Thymus (tissue), 11 donors: ENCODE measurements at regions not wholly inside any gene's neighbourhood (a gene's known extent, or its start where the extent isn't known, plus 50 kb on each side); places are given as distances from the start of the nearest gene placed in this dataset.

ENCODE experiments used
- DNase-seq, 9 donors: peaks; one replicate each; pipeline ENCODE4 v3.0.0-alpha.2; 2013; ENCODE audit warnings: low spot score in 9 of 9, low read depth in 6 of 9, missing footprints in 1 of 9
- H3K27ac ChIP-seq, 2 donors: one replicate each; pipeline ENCODE4 v1.5.1; 2013; ENCODE audit warnings: control low read depth in 1 of 2, low read depth in 1 of 2, low read length in 1 of 2, mild to moderate bottlenecking in 1 of 2, moderate library complexity in 1 of 2
- H3K27me3 ChIP-seq, 2 donors: one replicate each; pipeline ENCODE4 v1.5.1; 2013; ENCODE audit warnings: low read length in 1 of 2; ENCODE audit not compliant: control insufficient read depth in 2 of 2, insufficient read depth in 1 of 2
- H3K36me3 ChIP-seq, 2 donors: one replicate each; pipeline ENCODE4 v1.5.1; 2013; ENCODE audit warnings: low read length in 1 of 2, mild to moderate bottlenecking in 1 of 2, moderate library complexity in 1 of 2; ENCODE audit not compliant: control insufficient read depth in 2 of 2, insufficient read depth in 2 of 2
- H3K4me1 ChIP-seq, 2 donors: one replicate each; pipeline ENCODE4 v1.5.1; 2013; ENCODE audit warnings: low read length in 2 of 2; ENCODE audit not compliant: control insufficient read depth in 2 of 2, insufficient read depth in 2 of 2
- H3K4me3 ChIP-seq, 2 donors: one replicate each; pipeline ENCODE4 v1.5.1; 2013; ENCODE audit warnings: low read length in 2 of 2, control low read depth in 1 of 2, mild to moderate bottlenecking in 1 of 2
- H3K9me3 ChIP-seq, 2 donors: one replicate each; pipeline ENCODE4 v1.5.1; 2013; ENCODE audit warnings: low read length in 1 of 2, mild to moderate bottlenecking in 1 of 2; ENCODE audit not compliant: control insufficient read depth in 2 of 2, insufficient read depth in 1 of 2
- WGBS: extraction: QIAGEN DNeasy Blood & Tissue Kit; methylation state at CpG from one replicate; pipeline ENCODE4 v1.1.7; 2013; 5-methylcytosine and 5-hydroxymethylcytosine counted together
- donor health status: healthy.

DNA sequence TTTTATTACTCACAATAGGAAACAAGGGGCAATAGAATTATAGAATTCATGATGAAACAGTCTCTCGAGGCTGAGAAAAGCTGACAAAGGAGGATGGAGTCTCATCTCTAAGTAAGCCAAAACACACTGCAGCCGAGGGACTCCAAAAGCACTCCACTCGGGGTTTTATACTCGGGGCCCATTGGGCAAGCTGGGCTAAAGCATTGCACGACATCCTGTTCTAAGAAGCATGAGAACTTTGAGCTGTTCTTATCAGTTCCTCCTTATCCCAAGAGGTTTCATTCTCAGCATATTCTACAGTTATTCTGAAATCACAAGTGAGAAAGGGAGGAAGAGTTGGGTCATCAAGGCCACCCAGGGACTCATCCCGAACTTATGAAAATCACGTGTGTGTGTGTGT is 1475.5 kb downstream of the PCDH18 start:
- Histone ChIP-seq H3K36me3 (no peaks in the 10 kb centered on the region), H3K27ac (no peak overlapping the region), H3K27me3 (no peaks in the 10 kb centered on the region), H3K4me3 (no peak overlapping the region), H3K9me3 (no peaks in the 10 kb centered on the region), H3K4me1 (no peaks in the 10 kb centered on the region)
- no peak for DNase-seq
- 92% methylated on average over 7 of the region's 7 CpGs for WGBS

DNA sequence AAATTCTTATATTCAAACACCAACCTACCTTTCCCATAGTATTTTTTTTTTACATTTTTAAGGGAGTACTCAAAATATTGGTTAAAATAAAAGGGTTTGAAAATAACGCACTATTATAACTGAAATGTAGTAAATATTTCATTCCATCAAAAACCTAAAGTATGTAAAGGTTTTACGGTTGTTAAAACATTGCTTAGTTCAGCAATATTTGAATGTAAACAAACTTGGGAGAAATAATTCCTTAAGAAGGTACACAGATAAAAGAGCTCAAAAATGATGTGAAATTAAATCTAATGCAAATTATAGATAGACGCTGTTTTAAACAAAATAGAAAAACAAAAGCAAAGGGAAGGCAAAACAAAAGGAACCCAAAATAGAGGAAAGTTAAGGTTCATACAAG is 1476.9 kb downstream of the PCDH18 start:
- H3K4me3 ChIP-seq = no peak overlapping the region
- no peak overlapping the region for H3K27ac ChIP-seq
- no peak for DNase-seq
- no peaks in the 10 kb centered on the region for H3K27me3 ChIP-seq
- no peaks in the 10 kb centered on the region for H3K4me1 ChIP-seq
- no peaks in the 10 kb centered on the region for H3K9me3 ChIP-seq
- no peaks in the 10 kb centered on the region for H3K36me3 ChIP-seq
- WGBS = 98% methylated on average over 3 of the region's 3 CpGs

DNA sequence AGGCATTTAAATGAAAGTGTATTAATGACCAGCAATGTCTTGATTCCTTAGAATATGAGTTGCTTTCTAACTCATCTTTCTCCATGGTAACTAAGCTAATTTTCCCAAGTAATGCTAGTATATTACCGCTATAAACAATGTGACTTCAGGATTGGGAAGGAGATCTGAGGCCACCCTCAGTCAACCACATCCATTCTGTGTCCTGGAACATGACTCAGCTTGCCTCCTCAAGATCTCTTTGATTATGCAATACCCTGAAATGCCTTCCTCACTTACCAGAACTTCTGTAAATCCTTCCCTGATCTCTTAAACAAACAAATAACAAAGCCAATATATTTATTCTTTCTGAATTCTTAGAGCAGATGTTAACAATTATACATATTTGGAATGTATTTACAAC is 1495.5 kb downstream of the PCDH18 start:
- no peak overlapping the region for H3K4me3 ChIP-seq
- no peak overlapping the region for H3K27ac ChIP-seq
- 88% methylated on average over 1 of the region's 1 CpG for WGBS
- no peaks in the 10 kb centered on the region for H3K36me3 ChIP-seq
- no peaks in the 10 kb centered on the region for H3K27me3 ChIP-seq
- H3K4me1 ChIP-seq = no peaks in the 10 kb centered on the region
- DNase-seq = no peak
- H3K9me3 ChIP-seq = no peaks in the 10 kb centered on the region

GRCh38 chr4:136032391-136032790 is 1499.9 kb downstream of the PCDH18 start:
- H3K36me3 ChIP-seq = no peaks in the 10 kb centered on the region
- no peak for DNase-seq
- no peaks in the 10 kb centered on the region for H3K4me1 ChIP-seq
- H3K27me3 ChIP-seq = no peaks in the 10 kb centered on the region
- H3K9me3 ChIP-seq = no peaks in the 10 kb centered on the region
- H3K4me3 ChIP-seq = no peak overlapping the region
- no peak overlapping the region for H3K27ac ChIP-seq
- WGBS = 88% methylated on average over 1 of the region's 1 CpG

- no peaks in the 10 kb centered on the region for H3K36me3 ChIP-seq
- no peaks in the 10 kb centered on the region for H3K4me1 ChIP-seq
- peaks cover 0 to 3% of the 10 kb centered on the region in 2 donors for H3K9me3 ChIP-seq
- no peak overlapping the region for H3K27ac ChIP-seq
- no peak overlapping the region for H3K4me3 ChIP-seq
- H3K27me3 ChIP-seq = no peaks in the 10 kb centered on the region
- DNase-seq = no peak
- WGBS = 0% methylated on average over 2 of the region's 2 CpGs
Observed at GRCh38 chr4:136025540-136025939, 1506.8 kb downstream of the PCDH18 start.

DNA sequence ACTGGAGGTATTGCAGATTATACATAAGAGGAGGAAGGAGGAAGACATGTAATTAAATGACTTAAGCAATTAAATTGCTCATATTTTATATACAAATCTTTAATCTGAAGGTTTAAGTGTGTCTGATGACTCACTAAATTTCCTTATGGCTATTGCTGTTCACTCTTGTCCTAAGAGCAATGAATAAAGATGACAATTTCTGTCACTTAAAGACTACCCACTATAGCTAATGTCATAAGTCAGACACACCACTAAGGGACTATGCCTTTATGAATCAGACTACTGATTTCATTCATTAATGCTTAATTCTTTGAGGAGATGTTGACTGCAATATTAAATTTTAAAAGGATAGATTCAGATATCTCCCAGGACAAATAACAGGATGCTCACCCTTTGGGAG is 1514.7 kb downstream of the PCDH18 start:
- no peak overlapping the region for H3K4me3 ChIP-seq
- H3K9me3 ChIP-seq = peaks cover 0 to 4% of the 10 kb centered on the region in 2 donors
- H3K27ac ChIP-seq = no peak overlapping the region
- DNase-seq = no peak
- H3K27me3 ChIP-seq = no peaks in the 10 kb centered on the region
- H3K36me3 ChIP-seq = no peaks in the 10 kb centered on the region
- no peaks in the 10 kb centered on the region for H3K4me1 ChIP-seq

DNA sequence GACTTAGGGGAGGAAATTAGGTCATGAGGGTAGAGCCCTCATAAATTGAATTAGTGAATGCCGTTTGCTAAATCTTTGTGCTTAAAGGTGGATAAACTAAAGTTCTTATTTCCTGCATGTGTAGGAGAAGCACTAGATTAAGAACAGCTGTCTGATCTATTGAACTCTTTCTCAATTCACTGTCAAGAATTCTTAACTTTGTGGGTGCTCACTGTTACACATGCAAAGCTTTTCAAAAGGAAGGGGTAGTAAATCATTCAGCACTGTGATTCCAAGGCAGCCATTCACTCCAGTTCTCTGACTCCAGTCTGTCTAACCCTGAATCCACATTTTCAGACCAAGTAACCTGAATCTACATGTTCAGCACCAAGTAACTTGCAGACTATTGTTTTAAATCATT is 1520.1 kb downstream of the PCDH18 start:
- DNase-seq = no peak
- Histone ChIP-seq H3K4me1 (no peaks in the 10 kb centered on the region), H3K4me3 (no peak overlapping the region), H3K9me3 (peaks cover 1 to 16% of the 10 kb centered on the region in 2 donors), H3K27ac (no peak overlapping the region), H3K36me3 (no peaks in the 10 kb centered on the region), H3K27me3 (no peaks in the 10 kb centered on the region)
- 83% methylated on average over 1 of the region's 1 CpG for WGBS

- no peak for DNase-seq
- WGBS = 94% methylated on average over 6 of the region's 6 CpGs
- Histone ChIP-seq H3K9me3 (peaks cover 1 to 16% of the 10 kb centered on the region in 2 donors), H3K36me3 (no peaks in the 10 kb centered on the region), H3K4me1 (no peaks in the 10 kb centered on the region), H3K27ac (no peak overlapping the region), H3K4me3 (no peak overlapping the region), H3K27me3 (no peaks in the 10 kb centered on the region)
Observed at GRCh38 chr4:136009258-136009832, 1522.9 kb downstream of the PCDH18 start.

DNA sequence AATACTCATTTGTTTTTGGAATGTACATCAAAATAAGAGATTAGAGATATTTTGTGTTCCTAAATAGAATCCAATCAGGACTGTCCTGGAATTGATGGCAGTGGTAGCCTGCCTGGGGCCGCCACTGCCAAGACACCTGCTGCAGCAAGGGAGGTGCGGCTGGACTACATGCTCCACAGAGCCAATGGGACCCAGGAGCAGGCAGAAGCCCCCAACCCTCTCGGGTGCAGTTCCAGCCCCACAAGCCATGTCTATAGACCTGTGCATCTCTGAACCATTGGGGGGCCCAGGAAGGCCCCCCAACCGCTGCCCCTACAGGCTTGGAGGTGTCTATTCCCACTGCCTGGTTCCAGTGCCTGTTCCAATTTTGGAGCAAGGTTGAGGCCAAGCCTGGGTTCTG is 1524.3 kb downstream of the PCDH18 start:
- WGBS = 69% methylated on average over 4 of the region's 4 CpGs
- DNase-seq = no peak

DNA sequence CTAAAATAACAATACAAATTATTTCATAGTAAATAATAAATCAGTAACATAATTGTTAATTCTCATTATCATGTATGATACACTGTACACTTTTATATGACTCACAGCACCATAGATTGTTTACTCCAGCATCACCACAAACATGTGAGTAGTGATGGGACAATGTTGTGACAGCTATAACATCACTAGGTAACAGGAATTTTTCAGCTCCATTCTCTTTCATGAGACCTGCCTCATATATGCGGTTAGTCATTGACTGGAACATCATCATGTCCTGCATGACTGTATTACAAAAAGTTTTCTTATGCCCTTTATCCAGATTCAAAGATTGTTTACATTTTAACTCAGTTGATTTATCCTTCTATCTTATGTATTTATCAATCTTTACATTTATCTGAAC is 1530.0 kb downstream of the PCDH18 start:
- Histone ChIP-seq H3K4me3 (no peak overlapping the region), H3K4me1 (no peaks in the 10 kb centered on the region), H3K27ac (no peak overlapping the region), H3K27me3 (no peaks in the 10 kb centered on the region), H3K9me3 (no peaks in the 10 kb centered on the region), H3K36me3 (no peaks in the 10 kb centered on the region)
- DNase-seq = no peak
- 96% methylated on average over 1 of the region's 1 CpG for WGBS

More for the DNA sequence above, 1524.3 kb downstream of the PCDH18 start:
- H3K27ac ChIP-seq = no peak overlapping the region
- H3K9me3 ChIP-seq = peaks cover 1 to 16% of the 10 kb centered on the region in 2 donors
- no peaks in the 10 kb centered on the region for H3K36me3 ChIP-seq
- no peaks in the 10 kb centered on the region for H3K27me3 ChIP-seq
- no peaks in the 10 kb centered on the region for H3K4me1 ChIP-seq
- H3K4me3 ChIP-seq = no peak overlapping the region
